ENCODE measurements at regions not wholly inside any gene's neighbourhood (a gene's known extent, or its start where the extent isn't known, plus 50 kb on each side); places are given as distances from the start of the nearest gene placed in this dataset.

DNA sequence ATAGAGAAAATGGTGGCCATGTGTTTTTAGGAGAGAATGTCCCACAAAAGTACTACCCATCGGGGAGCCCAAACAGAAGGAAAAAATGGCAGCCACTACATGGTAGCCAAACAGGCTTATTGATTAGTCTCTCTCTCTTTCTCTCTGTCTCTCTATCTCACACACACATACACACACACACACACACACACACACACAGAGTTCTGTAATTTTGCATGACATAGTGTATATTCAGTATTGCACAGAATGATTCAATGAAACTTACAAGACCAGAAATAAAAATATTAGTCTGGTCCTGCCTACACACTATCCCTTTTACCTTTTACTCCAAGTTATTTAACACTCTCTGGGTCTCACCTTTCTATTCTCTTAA lies 124.8 kb upstream of the SLC39A10 start:
- POLR2A ChIA-PET: no interaction called here
- no peaks in the 10 kb centered on the region for H3K36me3 ChIP-seq (ENCODE audit: control insufficient read depth in 2 of 2, extremely low read depth in 1 of 2, insufficient read depth in 2 of 2, low read length in 2 of 2)
- BruUV-seq (replicated peaks): no TSS peak
- no peak for TF ChIP-seq MYC (IDR thresholded peaks at IDR 0.05; ENCODE audit: low read depth, low read length)
- TF ChIP-seq POLR2AphosphoS5 (IDR thresholded peaks at IDR 0.05; ENCODE audit: insufficient read depth, low read depth, low read length): no peak
- TF ChIP-seq, protein P1, sequence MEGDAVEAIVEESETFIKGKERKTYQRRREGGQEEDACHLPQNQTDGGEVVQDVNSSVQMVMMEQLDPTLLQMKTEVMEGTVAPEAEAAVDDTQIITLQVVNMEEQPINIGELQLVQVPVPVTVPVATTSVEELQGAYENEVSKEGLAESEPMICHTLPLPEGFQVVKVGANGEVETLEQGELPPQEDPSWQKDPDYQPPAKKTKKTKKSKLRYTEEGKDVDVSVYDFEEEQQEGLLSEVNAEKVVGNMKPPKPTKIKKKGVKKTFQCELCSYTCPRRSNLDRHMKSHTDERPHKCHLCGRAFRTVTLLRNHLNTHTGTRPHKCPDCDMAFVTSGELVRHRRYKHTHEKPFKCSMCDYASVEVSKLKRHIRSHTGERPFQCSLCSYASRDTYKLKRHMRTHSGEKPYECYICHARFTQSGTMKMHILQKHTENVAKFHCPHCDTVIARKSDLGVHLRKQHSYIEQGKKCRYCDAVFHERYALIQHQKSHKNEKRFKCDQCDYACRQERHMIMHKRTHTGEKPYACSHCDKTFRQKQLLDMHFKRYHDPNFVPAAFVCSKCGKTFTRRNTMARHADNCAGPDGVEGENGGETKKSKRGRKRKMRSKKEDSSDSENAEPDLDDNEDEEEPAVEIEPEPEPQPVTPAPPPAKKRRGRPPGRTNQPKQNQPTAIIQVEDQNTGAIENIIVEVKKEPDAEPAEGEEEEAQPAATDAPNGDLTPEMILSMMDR (IDR thresholded peaks at IDR 0.05; ENCODE audit: extremely low read depth in 1 of 2, insufficient read depth in 1 of 2, low read depth in 1 of 2, low read length in 2 of 2): no peak
- no peak for TF ChIP-seq FOS (IDR thresholded peaks at IDR 0.05; ENCODE audit: borderline replicate concordance, insufficient read depth, low read length)
- no peak for TF ChIP-seq JUN (IDR thresholded peaks at IDR 0.05; ENCODE audit: borderline replicate concordance, insufficient read depth, insufficient read length, low read depth)
- no peak for TF ChIP-seq EZH2 (IDR thresholded peaks at IDR 0.05; ENCODE audit: borderline replicate concordance, low read depth, low read length, severe bottlenecking)
- TF ChIP-seq GATA2 (IDR thresholded peaks at IDR 0.05; ENCODE audit: insufficient read depth, insufficient read length, low read depth, low read length): no peak
- TF ChIP-seq, protein P2, sequence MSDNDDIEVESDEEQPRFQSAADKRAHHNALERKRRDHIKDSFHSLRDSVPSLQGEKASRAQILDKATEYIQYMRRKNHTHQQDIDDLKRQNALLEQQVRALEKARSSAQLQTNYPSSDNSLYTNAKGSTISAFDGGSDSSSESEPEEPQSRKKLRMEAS (IDR thresholded peaks at IDR 0.05; ENCODE audit: insufficient read depth, insufficient read length): no peak
- TF ChIP-seq POLR2A (IDR thresholded peaks at IDR 0.05; ENCODE audit: low read depth, low read length): no peak
- intact Hi-C loops (cut with micrococcal nuclease) (no loop called here), dilution Hi-C loops (cut with MboI; ENCODE audit: extremely low pct_ligation_motif_present, low sequenced_read_pairs) (no loop called here)
- no peak overlapping the region for H3K27ac ChIP-seq (ENCODE audit: insufficient read depth, low read depth, low read length)
- H3K9me1 ChIP-seq (replicated peaks; ENCODE audit: control insufficient read depth, extremely low read depth, insufficient read depth, low read length): no peaks in the 10 kb centered on the region
- no peaks in the 10 kb centered on the region for H3K79me2 ChIP-seq (ENCODE audit: control insufficient read depth, insufficient read depth, low read length)
- no peaks in the 10 kb centered on the region for H4K20me1 ChIP-seq (replicated peaks; ENCODE audit: control insufficient read depth, extremely low read depth, insufficient read depth, low read length)
- no peak overlapping the region for H3K4me3 ChIP-seq (replicated peaks in 1 of 3; ENCODE audit: insufficient read depth in 1 of 3, low read depth in 1 of 3, low read length in 3 of 3)
- FAIRE-seq (no peak), DNase-seq (ENCODE audit: low read depth, low spot score) (no peak)
- H3K27me3 ChIP-seq (ENCODE audit: control insufficient read depth in 2 of 2, insufficient read depth in 2 of 2, low read length in 2 of 2): peaks cover 0 to 7% of the 10 kb centered on the region in 2 experiments
- H2AFZ ChIP-seq (ENCODE audit: low read depth, low read length): no peak overlapping the region
- no peaks in the 10 kb centered on the region for H3K4me1 ChIP-seq (ENCODE audit: control insufficient read depth, extremely low read depth, insufficient read depth, low read length)
- no peak overlapping the region for H3K9ac ChIP-seq (replicated peaks; ENCODE audit: extremely low read depth, insufficient read depth, low read length)
- CTCF ChIA-PET: no interaction called here
- no peaks in the 10 kb centered on the region for H3K9me3 ChIP-seq (replicated peaks; ENCODE audit: control insufficient read depth, insufficient read depth, low read length)
- no peak overlapping the region for H3K4me2 ChIP-seq (ENCODE audit: insufficient read depth, low read length)

All from endothelial cell of umbilical vein (primary cell).